Mesenchymal stem cell (in vitro differentiated cells and primary cell): ENCODE measurements at regions not wholly inside any gene's neighbourhood (a gene's known extent, or its start where the extent isn't known, plus 50 kb on each side); places are given as distances from the start of the nearest gene placed in this dataset.

Source experiments
- DNase-seq: peaks from one replicate; pipeline ENCODE4 v3.0.0-alpha.2; 2013
- H2AFZ ChIP-seq: one replicate; pipeline ENCODE4 v1.6.1; 2013; ENCODE audit warnings: low read depth, mild to moderate bottlenecking, control low read depth, inconsistent platforms, low read length, moderate library complexity
- H2AK5ac ChIP-seq: 2 replicates; pipeline ENCODE4 v1.6.1; 2013; ENCODE audit warnings: low read length, moderate library complexity, mild to moderate bottlenecking, inconsistent platforms; ENCODE audit not compliant: severe bottlenecking
- H2BK120ac ChIP-seq: one replicate; pipeline ENCODE4 v1.6.1; 2013; ENCODE audit warnings: low read depth, mild to moderate bottlenecking, inconsistent platforms, low read length, moderate library complexity
- H2BK12ac ChIP-seq, 2 experiments: one replicate each; pipeline ENCODE4 v1.6.1; 2013; ENCODE audit warnings: inconsistent platforms in 2 of 2, low read length in 2 of 2, mild to moderate bottlenecking in 2 of 2, moderate library complexity in 2 of 2, control low read depth in 1 of 2
- H2BK15ac ChIP-seq: one replicate; pipeline ENCODE4 v1.6.1; 2013; ENCODE audit warnings: mild to moderate bottlenecking, low read depth, inconsistent platforms; ENCODE audit not compliant: poor library complexity, severe bottlenecking
- H2BK5ac ChIP-seq: 2 replicates; pipeline ENCODE4 v1.6.1; 2013; ENCODE audit warnings: low read depth, mild to moderate bottlenecking, low read length, control low read depth, inconsistent platforms; ENCODE audit not compliant: poor library complexity, severe bottlenecking
- H3K14ac ChIP-seq, 2 experiments: one replicate each; pipeline ENCODE4 v1.6.1; 2013; ENCODE audit warnings: inconsistent platforms in 2 of 2, low read length in 2 of 2, control low read depth in 1 of 2, mild to moderate bottlenecking in 1 of 2, moderate library complexity in 1 of 2
- H3K18ac ChIP-seq, 2 experiments: one replicate each; pipeline ENCODE4 v1.6.1; 2013; ENCODE audit warnings: inconsistent platforms in 2 of 2, low read length in 2 of 2, control low read depth in 1 of 2, low read depth in 1 of 2, mild to moderate bottlenecking in 1 of 2
- H3K23ac ChIP-seq, 2 experiments: one replicate each; pipeline ENCODE4 v1.6.1; 2013; ENCODE audit warnings: inconsistent platforms in 2 of 2, low read length in 2 of 2, mild to moderate bottlenecking in 2 of 2, moderate library complexity in 2 of 2, control low read depth in 1 of 2
- H3K27ac ChIP-seq: 2 replicates; pipeline ENCODE4 v1.5.1; 2013; ENCODE audit warnings: mild to moderate bottlenecking, moderate library complexity, low read length, control low read depth, inconsistent platforms; ENCODE audit not compliant: poor library complexity, severe bottlenecking
- H3K27me3 ChIP-seq, 2 experiments: 2 replicates each; pipeline versions ENCODE4 v1.6.1 to v1.7.0; 2013; ENCODE audit warnings: low read length in 2 of 2, mild to moderate bottlenecking in 2 of 2, moderate library complexity in 2 of 2, control low read depth in 1 of 2, inconsistent platforms in 1 of 2; ENCODE audit not compliant: control insufficient read depth in 1 of 2, insufficient read depth in 1 of 2
- H3K36me3 ChIP-seq, 2 experiments: 2 replicates each; pipeline versions ENCODE4 v1.6.1 to v1.7.0; 2013; ENCODE audit warnings: low read length in 2 of 2, control low read depth in 1 of 2, inconsistent platforms in 1 of 2, low read depth in 1 of 2, mild to moderate bottlenecking in 1 of 2; ENCODE audit not compliant: insufficient read depth in 2 of 2, control insufficient read depth in 1 of 2
- H3K4ac ChIP-seq, 2 experiments: one replicate each; pipeline ENCODE4 v1.6.1; 2013; ENCODE audit warnings: inconsistent platforms in 2 of 2, low read length in 2 of 2, mild to moderate bottlenecking in 2 of 2, moderate library complexity in 2 of 2, control low read depth in 1 of 2, low read depth in 1 of 2
- H3K4me1 ChIP-seq: 2 replicates; pipeline ENCODE4 v1.6.1; 2013; ENCODE audit warnings: low read depth, low read length, control low read depth; ENCODE audit not compliant: control insufficient read depth, insufficient read depth
- H3K4me2 ChIP-seq: 2 replicates; pipeline ENCODE4 v1.6.1; 2013; ENCODE audit warnings: low read length, mild to moderate bottlenecking, inconsistent platforms; ENCODE audit not compliant: poor library complexity, severe bottlenecking
- H3K4me3 ChIP-seq, 2 experiments: 2 replicates each; pipeline versions ENCODE4 v1.5.1 to v1.7.0; 2013; ENCODE audit warnings: low read length in 2 of 2, mild to moderate bottlenecking in 2 of 2, control low read depth in 1 of 2, low read depth in 1 of 2; ENCODE audit not compliant: insufficient read depth in 1 of 2
- H3K79me1 ChIP-seq: replicated peaks from 2 replicates; pipeline ENCODE4 v1.6.1; 2013; ENCODE audit warnings: mild to moderate bottlenecking, control low read depth, low read length, inconsistent platforms; ENCODE audit not compliant: poor library complexity, severe bottlenecking
- H3K9ac ChIP-seq: 2 replicates; pipeline ENCODE4 v1.7.0; 2013; ENCODE audit warnings: mild to moderate bottlenecking, low read length, moderate library complexity
- H3K9me3 ChIP-seq: 2 replicates; pipeline ENCODE4 v1.7.0; 2013; ENCODE audit warnings: mild to moderate bottlenecking, low read length; ENCODE audit not compliant: control insufficient read depth
- H4K8ac ChIP-seq: one replicate; pipeline ENCODE4 v1.6.1; 2013; ENCODE audit warnings: inconsistent platforms, mild to moderate bottlenecking, low read length, moderate library complexity
- H4K91ac ChIP-seq: one replicate; pipeline ENCODE4 v1.6.1; 2013; ENCODE audit warnings: mild to moderate bottlenecking, low read length, inconsistent platforms
- WGBS: methylation state at CpG from one replicate; pipeline ENCODE4 v1.1.7; 2013; ENCODE audit warnings: mixed read lengths; 5-methylcytosine and 5-hydroxymethylcytosine counted together

- H3K36me3 ChIP-seq, result no peaks in the 10 kb centered on the region
Measured at GRCh38 chr6:93013054-93013453, 406.3 kb downstream of the EPHA7 start.

DNA sequence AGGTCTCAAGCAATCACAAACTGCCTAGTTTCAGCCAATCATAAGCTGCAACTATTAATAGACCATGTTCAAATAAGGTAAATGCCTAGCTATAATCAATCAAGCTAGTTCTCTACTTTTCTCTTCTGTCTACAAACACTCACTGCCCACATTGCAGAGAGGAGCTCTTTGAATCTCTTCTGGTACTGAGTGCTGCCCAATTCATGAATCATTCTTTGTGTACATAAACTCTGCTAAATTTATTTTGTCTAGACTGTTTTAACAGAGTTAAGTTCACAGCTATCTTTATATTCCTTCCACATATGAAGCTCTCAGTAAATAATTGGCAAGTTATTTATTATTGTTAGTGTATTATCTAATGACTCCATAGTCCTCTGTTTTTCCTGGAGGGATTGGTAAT, 411.0 kb downstream of the EPHA7 start:
- H2BK12ac ChIP-seq, result no peak overlapping the region
- H3K4me3 ChIP-seq, result no peak overlapping the region
- no peaks in the 10 kb centered on the region for H3K4me1 ChIP-seq
- no peak overlapping the region for H4K91ac ChIP-seq
- no peak for DNase-seq
- no peak overlapping the region for H3K27ac ChIP-seq
- no peak overlapping the region for H3K4ac ChIP-seq
- no peaks in the 10 kb centered on the region for H3K9me3 ChIP-seq
- no peaks in the 10 kb centered on the region for H3K27me3 ChIP-seq
- no peak overlapping the region for H3K9ac ChIP-seq
- H3K36me3 ChIP-seq, result no peaks in the 10 kb centered on the region
- H3K4me2 ChIP-seq, result no peak overlapping the region
- H2BK120ac ChIP-seq, result no peak overlapping the region
- no peak overlapping the region for H4K8ac ChIP-seq
- no peak overlapping the region for H3K18ac ChIP-seq
- no peak overlapping the region for H3K14ac ChIP-seq
- H2AFZ ChIP-seq, result no peak overlapping the region
- no peaks in the 10 kb centered on the region for H3K79me1 ChIP-seq
- H3K23ac ChIP-seq, result no peak overlapping the region
- H2BK5ac ChIP-seq, result no peak overlapping the region
- no peak overlapping the region for H2AK5ac ChIP-seq
- no peak overlapping the region for H2BK15ac ChIP-seq

More at GRCh38 chr6:93013054-93013453, 406.3 kb downstream of the EPHA7 start:
- H3K4ac ChIP-seq, result no peak overlapping the region
- no peaks in the 10 kb centered on the region for H3K27me3 ChIP-seq
- H4K91ac ChIP-seq, result no peak overlapping the region
- no peak overlapping the region for H3K4me3 ChIP-seq
- H3K14ac ChIP-seq, result no peak overlapping the region
- no peaks in the 10 kb centered on the region for H3K79me1 ChIP-seq
- H3K9me3 ChIP-seq, result no peaks in the 10 kb centered on the region
- H2BK5ac ChIP-seq, result no peak overlapping the region
- H3K4me1 ChIP-seq, result no peaks in the 10 kb centered on the region
- H3K4me2 ChIP-seq, result no peak overlapping the region
- no peak for DNase-seq
- no peak overlapping the region for H4K8ac ChIP-seq
- no peak overlapping the region for H2AK5ac ChIP-seq
- H2BK120ac ChIP-seq, result no peak overlapping the region
- no peak overlapping the region for H2BK12ac ChIP-seq
- H3K23ac ChIP-seq, result no peak overlapping the region
- no peak overlapping the region for H2BK15ac ChIP-seq
- no peak overlapping the region for H2AFZ ChIP-seq
- H3K27ac ChIP-seq, result no peak overlapping the region
- no peak overlapping the region for H3K9ac ChIP-seq
- no CpG with 5 or more reads among the region's 2 CpGs for WGBS
- no peak overlapping the region for H3K18ac ChIP-seq

GRCh38 chr6:92989656-92990055, 429.7 kb downstream of the EPHA7 start:
- H3K27ac ChIP-seq, result no peak overlapping the region
- H3K4me1 ChIP-seq, result no peaks in the 10 kb centered on the region
- no peak overlapping the region for H4K91ac ChIP-seq
- WGBS, result 75% methylated on average over 2 of the region's 3 CpGs
- DNase-seq, result peak; percentile 34
- H3K4ac ChIP-seq, result no peak overlapping the region
- H3K79me1 ChIP-seq, result no peaks in the 10 kb centered on the region
- no peak overlapping the region for H3K18ac ChIP-seq
- H3K9ac ChIP-seq, result no peak overlapping the region
- H3K36me3 ChIP-seq, result no peaks in the 10 kb centered on the region
- no peak overlapping the region for H4K8ac ChIP-seq
- no peak overlapping the region for H3K4me3 ChIP-seq
- H2AK5ac ChIP-seq, result no peak overlapping the region
- no peaks in the 10 kb centered on the region for H3K9me3 ChIP-seq
- H3K4me2 ChIP-seq, result no peak overlapping the region
- no peak overlapping the region for H2BK5ac ChIP-seq
- no peak overlapping the region for H2BK12ac ChIP-seq
- H2BK120ac ChIP-seq, result no peak overlapping the region
- no peak overlapping the region for H3K23ac ChIP-seq
- no peaks in the 10 kb centered on the region for H3K27me3 ChIP-seq
- no peak overlapping the region for H3K14ac ChIP-seq
- H2BK15ac ChIP-seq, result no peak overlapping the region
- no peak overlapping the region for H2AFZ ChIP-seq

DNA sequence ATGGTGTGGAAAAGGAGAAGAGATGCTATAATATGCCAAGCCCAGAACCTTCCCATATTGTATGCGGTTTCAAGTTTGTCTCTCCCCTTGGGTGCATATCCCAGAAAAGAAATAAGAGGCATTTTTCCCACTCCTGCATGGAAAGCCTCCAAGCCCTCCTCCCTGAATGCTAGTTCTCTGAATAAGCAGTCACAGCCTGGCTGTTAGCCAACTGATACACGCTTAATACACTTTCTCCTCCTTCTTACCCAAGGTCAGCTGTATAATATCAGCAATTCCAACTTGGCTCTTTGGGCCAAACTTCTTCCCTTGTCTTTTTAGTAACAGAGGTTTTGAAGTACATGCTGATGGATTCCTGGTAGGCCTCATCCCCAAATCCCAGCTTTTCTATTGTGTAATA, 440.1 kb downstream of the EPHA7 start:
- no peaks in the 10 kb centered on the region for H3K27me3 ChIP-seq
- no peak overlapping the region for H4K91ac ChIP-seq
- no peak overlapping the region for H3K27ac ChIP-seq
- WGBS, result 94% methylated on average over 2 of the region's 2 CpGs
- no peak overlapping the region for H2BK120ac ChIP-seq
- H2BK12ac ChIP-seq, result no peak overlapping the region
- no peaks in the 10 kb centered on the region for H3K79me1 ChIP-seq
- DNase-seq, result no peak
- no peak overlapping the region for H2AK5ac ChIP-seq
- H4K8ac ChIP-seq, result no peak overlapping the region
- H3K14ac ChIP-seq, result no peak overlapping the region
- no peak overlapping the region for H2BK5ac ChIP-seq
- H3K4me1 ChIP-seq, result no peaks in the 10 kb centered on the region
- no peak overlapping the region for H3K4me3 ChIP-seq
- no peak overlapping the region for H3K23ac ChIP-seq
- no peak overlapping the region for H3K9ac ChIP-seq
- no peak overlapping the region for H2AFZ ChIP-seq
- H3K9me3 ChIP-seq, result no peaks in the 10 kb centered on the region
- H3K36me3 ChIP-seq, result no peaks in the 10 kb centered on the region
- H3K4me2 ChIP-seq, result no peak overlapping the region
- no peak overlapping the region for H3K4ac ChIP-seq
- peak overlapping the region in 1 of 2 experiments; percentile 21 for H3K18ac ChIP-seq
- H2BK15ac ChIP-seq, result no peak overlapping the region
